ENCODE measurements at regions not wholly inside any gene's neighbourhood (a gene's known extent, or its start where the extent isn't known, plus 50 kb on each side); places are given as distances from the start of the nearest gene placed in this dataset.
"Not testable (repeated sequence)": the region's sequence is repeated elsewhere in the genome, so short reads cannot be mapped to it uniquely, and the experiment has no call there.

- no peak for DNase-seq
Observed at GRCh38 chr5:131001507-131001906, 163.5 kb downstream of the HINT1 start.

- DNase-seq: no peak
Observed at GRCh38 chr5:131000289-131000688, 164.8 kb downstream of the HINT1 start.

- not testable (repeated sequence) for DNase-seq
Observed at GRCh38 chr5:130996720-130997119, 168.3 kb downstream of the HINT1 start.

GRCh38 chr5:130995851-130996250, 169.2 kb downstream of the HINT1 start:
- no peak for DNase-seq

GRCh38 chr5:130995254-130995515, 169.9 kb downstream of the HINT1 start:
- DNase-seq: no peak

- DNase-seq: no peak
Observed at GRCh38 chr5:130994496-130995253, 170.4 kb downstream of the HINT1 start.

GRCh38 chr5:130992621-130993020, 172.4 kb downstream of the HINT1 start:
- DNase-seq: no peak

- DNase-seq: no peak
Observed at GRCh38 chr5:130992095-130992494, 173.0 kb downstream of the HINT1 start.

- DNase-seq: no peak
Observed at GRCh38 chr5:130985776-130986175, 179.3 kb downstream of the HINT1 start.

GRCh38 chr5:130981663-130982062, 183.4 kb downstream of the HINT1 start:
- DNase-seq: no peak

GRCh38 chr5:130978475-130978874, 186.6 kb downstream of the HINT1 start:
- no peak for DNase-seq

GRCh38 chr5:130976493-130976892, 188.6 kb downstream of the HINT1 start:
- no peak for DNase-seq

- no peak for DNase-seq
Observed at GRCh38 chr5:130975847-130976246, 189.2 kb downstream of the HINT1 start.

GRCh38 chr5:130975299-130975698, 189.8 kb downstream of the HINT1 start:
- DNase-seq: no peak

- no peak for DNase-seq
Observed at GRCh38 chr5:130974021-130974683, 190.9 kb downstream of the HINT1 start.

- no peak for DNase-seq
Observed at GRCh38 chr5:130966990-130967525, 198.0 kb downstream of the HINT1 start.

GRCh38 chr5:130965920-130966319, 199.1 kb downstream of the HINT1 start:
- no peak for DNase-seq

- DNase-seq: no peak
Observed at GRCh38 chr5:130965360-130965759, 199.7 kb downstream of the HINT1 start.

GRCh38 chr5:130964231-130965202, 200.5 kb downstream of the HINT1 start:
- DNase-seq: no peak

- no peak for DNase-seq
Observed at GRCh38 chr5:130963798-130964197, 201.3 kb downstream of the HINT1 start.

- DNase-seq: no peak
Observed at GRCh38 chr5:130957151-130957550, 207.9 kb downstream of the HINT1 start.

- no peak for DNase-seq
Observed at GRCh38 chr5:130955041-130955440, 210.0 kb downstream of the HINT1 start.

GRCh38 chr5:130954336-130954735, 210.7 kb downstream of the HINT1 start:
- DNase-seq: no peak

Measured in stimulated activated CD4-positive, alpha-beta T cell treated with anti-CD3 and anti-CD28 coated beads, Interleukin-4, amount 100 ng/mL, for 4 hours (primary cell).